ENCODE measurements at regions not wholly inside any gene's neighbourhood (a gene's known extent, or its start where the extent isn't known, plus 50 kb on each side); places are given as distances from the start of the nearest gene placed in this dataset.

DNA sequence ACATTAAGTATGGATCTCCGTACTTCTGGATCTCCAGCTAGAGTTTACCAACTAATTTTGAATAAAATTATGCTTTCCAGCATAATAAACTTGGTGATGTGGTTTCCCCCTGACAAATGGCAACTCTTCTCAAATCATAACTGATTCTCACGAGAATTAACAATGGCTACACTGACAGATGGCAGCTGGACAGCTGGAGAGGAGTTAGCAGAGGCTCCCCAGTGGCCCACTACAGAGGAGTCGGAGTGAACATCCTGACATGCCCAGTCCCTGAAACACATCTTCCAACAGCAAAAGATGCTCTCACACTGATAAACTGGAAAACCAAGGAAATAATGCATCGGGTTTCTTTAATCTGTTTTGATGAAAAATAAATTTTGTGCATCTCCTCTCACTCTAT lies 239.6 kb downstream of the MAN2A1 start:
- TF ChIP-seq POLR2AphosphoS5 (IDR thresholded peaks at IDR 0.05; ENCODE audit: low read length), result no peak
- TF ChIP-seq, protein P1, sequence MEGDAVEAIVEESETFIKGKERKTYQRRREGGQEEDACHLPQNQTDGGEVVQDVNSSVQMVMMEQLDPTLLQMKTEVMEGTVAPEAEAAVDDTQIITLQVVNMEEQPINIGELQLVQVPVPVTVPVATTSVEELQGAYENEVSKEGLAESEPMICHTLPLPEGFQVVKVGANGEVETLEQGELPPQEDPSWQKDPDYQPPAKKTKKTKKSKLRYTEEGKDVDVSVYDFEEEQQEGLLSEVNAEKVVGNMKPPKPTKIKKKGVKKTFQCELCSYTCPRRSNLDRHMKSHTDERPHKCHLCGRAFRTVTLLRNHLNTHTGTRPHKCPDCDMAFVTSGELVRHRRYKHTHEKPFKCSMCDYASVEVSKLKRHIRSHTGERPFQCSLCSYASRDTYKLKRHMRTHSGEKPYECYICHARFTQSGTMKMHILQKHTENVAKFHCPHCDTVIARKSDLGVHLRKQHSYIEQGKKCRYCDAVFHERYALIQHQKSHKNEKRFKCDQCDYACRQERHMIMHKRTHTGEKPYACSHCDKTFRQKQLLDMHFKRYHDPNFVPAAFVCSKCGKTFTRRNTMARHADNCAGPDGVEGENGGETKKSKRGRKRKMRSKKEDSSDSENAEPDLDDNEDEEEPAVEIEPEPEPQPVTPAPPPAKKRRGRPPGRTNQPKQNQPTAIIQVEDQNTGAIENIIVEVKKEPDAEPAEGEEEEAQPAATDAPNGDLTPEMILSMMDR (IDR thresholded peaks at IDR 0.05 in 2 of 3, conservative IDR thresholded peaks at IDR 0.05 in 1 of 3; ENCODE audit: control insufficient read depth in 2 of 3, extremely low read depth in 1 of 3, insufficient read depth in 1 of 3, low read depth in 3 of 3, low read length in 3 of 3), result no peak
- TF ChIP-seq, protein P2, sequence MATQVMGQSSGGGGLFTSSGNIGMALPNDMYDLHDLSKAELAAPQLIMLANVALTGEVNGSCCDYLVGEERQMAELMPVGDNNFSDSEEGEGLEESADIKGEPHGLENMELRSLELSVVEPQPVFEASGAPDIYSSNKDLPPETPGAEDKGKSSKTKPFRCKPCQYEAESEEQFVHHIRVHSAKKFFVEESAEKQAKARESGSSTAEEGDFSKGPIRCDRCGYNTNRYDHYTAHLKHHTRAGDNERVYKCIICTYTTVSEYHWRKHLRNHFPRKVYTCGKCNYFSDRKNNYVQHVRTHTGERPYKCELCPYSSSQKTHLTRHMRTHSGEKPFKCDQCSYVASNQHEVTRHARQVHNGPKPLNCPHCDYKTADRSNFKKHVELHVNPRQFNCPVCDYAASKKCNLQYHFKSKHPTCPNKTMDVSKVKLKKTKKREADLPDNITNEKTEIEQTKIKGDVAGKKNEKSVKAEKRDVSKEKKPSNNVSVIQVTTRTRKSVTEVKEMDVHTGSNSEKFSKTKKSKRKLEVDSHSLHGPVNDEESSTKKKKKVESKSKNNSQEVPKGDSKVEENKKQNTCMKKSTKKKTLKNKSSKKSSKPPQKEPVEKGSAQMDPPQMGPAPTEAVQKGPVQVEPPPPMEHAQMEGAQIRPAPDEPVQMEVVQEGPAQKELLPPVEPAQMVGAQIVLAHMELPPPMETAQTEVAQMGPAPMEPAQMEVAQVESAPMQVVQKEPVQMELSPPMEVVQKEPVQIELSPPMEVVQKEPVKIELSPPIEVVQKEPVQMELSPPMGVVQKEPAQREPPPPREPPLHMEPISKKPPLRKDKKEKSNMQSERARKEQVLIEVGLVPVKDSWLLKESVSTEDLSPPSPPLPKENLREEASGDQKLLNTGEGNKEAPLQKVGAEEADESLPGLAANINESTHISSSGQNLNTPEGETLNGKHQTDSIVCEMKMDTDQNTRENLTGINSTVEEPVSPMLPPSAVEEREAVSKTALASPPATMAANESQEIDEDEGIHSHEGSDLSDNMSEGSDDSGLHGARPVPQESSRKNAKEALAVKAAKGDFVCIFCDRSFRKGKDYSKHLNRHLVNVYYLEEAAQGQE (IDR thresholded peaks at IDR 0.05; ENCODE audit: low read depth, low read length), result no peak
- TF ChIP-seq EGR1 (IDR thresholded peaks at IDR 0.05; ENCODE audit: borderline replicate concordance in 1 of 2, low read depth in 2 of 2, low read length in 2 of 2), result no peak
- TF ChIP-seq RAD51 (IDR thresholded peaks at IDR 0.05), result no peak
- no peak for TF ChIP-seq SIN3A (IDR thresholded peaks at IDR 0.05; ENCODE audit: low read depth, low read length)

All from GM12878 (cell line).